ENCODE measurements at regions not wholly inside any gene's neighbourhood (a gene's known extent, or its start where the extent isn't known, plus 50 kb on each side); places are given as distances from the start of the nearest gene placed in this dataset.

DNA sequence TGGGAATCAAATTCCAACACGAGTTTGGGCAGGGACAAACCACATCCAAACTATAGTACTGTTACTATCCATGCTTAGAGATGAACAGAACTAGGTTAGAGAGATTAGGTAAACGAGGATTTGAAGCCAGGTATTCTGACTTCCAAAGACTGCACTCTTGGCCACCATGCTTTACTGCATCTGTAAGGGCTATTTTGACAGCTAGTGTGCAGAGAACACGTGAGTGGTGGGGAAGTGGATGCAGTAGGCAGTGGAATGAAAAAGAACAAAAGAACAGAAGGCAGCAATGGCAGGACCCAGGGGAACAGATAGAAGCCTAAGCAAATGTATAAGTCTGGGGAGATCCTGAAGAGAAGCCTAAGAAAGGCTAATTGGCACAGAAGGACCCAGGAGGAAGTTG, 59.1 kb upstream of the GJA8 start:
- Histone ChIP-seq H3K36me3 (ENCODE audit: control insufficient read depth in 1 of 2, insufficient read depth in 2 of 2, low read length in 1 of 2) (no peaks in the 10 kb centered on the region), H3K27me3 (ENCODE audit: control insufficient read depth in 1 of 2, insufficient read depth in 2 of 2, low read length in 1 of 2) (no peaks in the 10 kb centered on the region), H3K4me3 (ENCODE audit: low read length in 2 of 2) (no peak overlapping the region), H3K9me3 (ENCODE audit: control insufficient read depth, low read length) (no peaks in the 10 kb centered on the region), H3K27ac (ENCODE audit: low read depth in 1 of 2, low read length in 2 of 2) (no peak overlapping the region), H3K4me1 (ENCODE audit: control insufficient read depth in 1 of 2, insufficient read depth in 2 of 2, low read length in 2 of 2) (no peaks in the 10 kb centered on the region)
- DNase-seq: no peak
- intact Hi-C loops (cut with DNase I): no loop called here
- no peak for ATAC-seq (ENCODE audit: low FRiP score)
- WGBS, 2 donors: 81 to 82% methylated on average over 3 of the region's 3 CpGs

DNA sequence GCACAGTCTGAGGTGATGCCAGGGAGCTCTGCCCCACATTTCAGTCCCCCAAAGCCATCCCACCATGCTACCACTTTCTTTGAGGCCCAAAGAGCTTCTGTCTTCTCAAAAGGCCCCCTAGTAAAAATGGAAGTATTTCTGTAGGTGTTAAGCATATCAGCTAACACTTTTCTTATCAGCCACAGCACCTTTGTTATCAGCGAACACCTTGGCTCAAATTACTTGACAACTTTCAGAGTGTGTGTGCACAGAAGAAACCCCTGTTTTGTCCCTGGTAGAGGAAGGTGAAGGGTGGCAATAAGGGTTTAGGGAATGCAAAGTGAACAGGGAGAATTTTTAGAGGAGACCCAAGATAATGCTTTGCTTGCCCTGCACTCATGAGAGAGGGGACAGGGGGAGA, 54.8 kb upstream of the GJA8 start:
- Histone ChIP-seq H3K27me3 (ENCODE audit: control insufficient read depth in 1 of 2, insufficient read depth in 2 of 2, low read length in 1 of 2) (no peaks in the 10 kb centered on the region), H3K9me3 (ENCODE audit: control insufficient read depth, low read length) (no peaks in the 10 kb centered on the region), H3K4me1 (ENCODE audit: control insufficient read depth in 1 of 2, insufficient read depth in 2 of 2, low read length in 2 of 2) (no peaks in the 10 kb centered on the region), H3K4me3 (ENCODE audit: low read length in 2 of 2) (no peak overlapping the region), H3K27ac (ENCODE audit: low read depth in 1 of 2, low read length in 2 of 2) (no peak overlapping the region), H3K36me3 (ENCODE audit: control insufficient read depth in 1 of 2, insufficient read depth in 2 of 2, low read length in 1 of 2) (no peaks in the 10 kb centered on the region)
- DNase-seq: no peak
- ATAC-seq (ENCODE audit: low FRiP score): no peak
- intact Hi-C loops (cut with DNase I): no loop called here
- WGBS, 2 donors: 87 to 90% methylated on average over 1 of the region's 1 CpG

DNA sequence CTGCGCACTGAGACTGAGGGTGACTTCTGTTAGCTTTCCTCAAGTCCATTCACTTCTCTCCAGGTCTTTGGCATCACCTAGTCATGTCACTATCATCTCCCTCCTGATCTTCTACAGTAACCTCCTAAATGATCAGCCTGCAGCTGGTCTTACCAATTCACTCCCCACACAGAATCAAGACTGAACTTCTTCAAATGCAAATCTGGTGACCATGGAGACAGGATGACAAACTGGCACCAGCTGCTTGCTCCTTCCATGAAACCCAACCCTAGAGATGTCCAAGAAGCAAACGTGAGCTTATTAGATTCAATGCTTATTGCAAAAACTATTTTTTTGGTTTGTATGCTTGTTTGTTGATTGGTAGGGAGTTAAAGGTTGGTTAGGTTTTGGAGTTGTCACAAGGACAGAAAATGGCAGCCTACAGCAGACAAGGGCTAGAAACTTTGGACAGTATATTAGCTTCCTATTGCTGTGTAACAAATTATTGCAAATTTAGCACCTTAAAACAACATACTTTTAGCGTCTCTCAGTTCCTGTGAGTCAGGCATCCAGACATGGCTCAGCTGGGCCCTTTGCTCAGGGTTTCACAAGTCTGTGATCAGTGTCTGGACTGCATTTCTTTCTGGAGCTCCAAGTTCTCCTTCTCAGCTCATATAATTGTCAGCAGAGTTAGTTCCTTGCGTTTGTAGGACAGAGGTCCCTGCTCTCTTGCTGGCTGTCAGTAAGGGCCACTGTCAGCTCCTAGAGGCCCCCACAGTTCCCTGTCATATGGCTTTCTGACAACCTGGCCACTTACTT, 53.3 kb upstream of the GJA8 start:
- WGBS, 2 donors: 61 to 63% methylated on average over 4 of the region's 4 CpGs
- intact Hi-C loops (cut with DNase I): no loop called here
- ATAC-seq (ENCODE audit: low FRiP score) (no peak), DNase-seq (no peak)
- Histone ChIP-seq H3K36me3 (ENCODE audit: control insufficient read depth in 1 of 2, insufficient read depth in 2 of 2, low read length in 1 of 2) (no peaks in the 10 kb centered on the region), H3K27me3 (ENCODE audit: control insufficient read depth in 1 of 2, insufficient read depth in 2 of 2, low read length in 1 of 2) (no peaks in the 10 kb centered on the region), H3K9me3 (ENCODE audit: control insufficient read depth, low read length) (no peaks in the 10 kb centered on the region), H3K27ac (ENCODE audit: low read depth in 1 of 2, low read length in 2 of 2) (no peak overlapping the region), H3K4me3 (ENCODE audit: low read length in 2 of 2) (no peak overlapping the region), H3K4me1 (ENCODE audit: control insufficient read depth in 1 of 2, insufficient read depth in 2 of 2, low read length in 2 of 2) (no peaks in the 10 kb centered on the region)

DNA sequence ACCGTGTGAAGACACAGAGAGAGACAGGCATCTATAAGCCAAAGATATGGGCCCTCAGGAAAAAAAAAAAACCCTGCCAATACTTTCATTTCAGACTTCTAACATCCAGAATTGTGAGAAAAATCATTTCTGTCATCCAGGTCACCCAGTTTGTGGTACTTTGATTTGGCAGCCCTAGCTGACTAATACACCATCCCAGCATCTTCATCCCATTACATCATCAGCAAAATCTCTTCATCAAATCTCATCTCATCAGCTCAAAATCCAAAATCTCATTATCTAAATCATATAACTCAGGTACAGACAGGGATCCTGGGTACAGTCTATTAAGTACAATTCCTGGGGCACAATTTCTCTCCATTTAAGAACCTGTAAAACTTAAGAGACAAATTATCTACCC, 51.9 kb upstream of the GJA8 start:
- intact Hi-C loops (cut with DNase I): no loop called here
- 97 to 100% methylated on average over 1 of the region's 1 CpG for WGBS, 2 donors
- no peaks in the 10 kb centered on the region for H3K4me1 ChIP-seq (ENCODE audit: control insufficient read depth in 1 of 2, insufficient read depth in 2 of 2, low read length in 2 of 2)
- ATAC-seq (ENCODE audit: low FRiP score) (no peak), DNase-seq (no peak)
- no peak overlapping the region for H3K27ac ChIP-seq (ENCODE audit: low read depth in 1 of 2, low read length in 2 of 2)
- no peaks in the 10 kb centered on the region for H3K27me3 ChIP-seq (ENCODE audit: control insufficient read depth in 1 of 2, insufficient read depth in 2 of 2, low read length in 1 of 2)
- H3K36me3 ChIP-seq (ENCODE audit: control insufficient read depth in 1 of 2, insufficient read depth in 2 of 2, low read length in 1 of 2): no peaks in the 10 kb centered on the region
- no peaks in the 10 kb centered on the region for H3K9me3 ChIP-seq (ENCODE audit: control insufficient read depth, low read length)
- no peak overlapping the region for H3K4me3 ChIP-seq (ENCODE audit: low read length in 2 of 2)

DNA sequence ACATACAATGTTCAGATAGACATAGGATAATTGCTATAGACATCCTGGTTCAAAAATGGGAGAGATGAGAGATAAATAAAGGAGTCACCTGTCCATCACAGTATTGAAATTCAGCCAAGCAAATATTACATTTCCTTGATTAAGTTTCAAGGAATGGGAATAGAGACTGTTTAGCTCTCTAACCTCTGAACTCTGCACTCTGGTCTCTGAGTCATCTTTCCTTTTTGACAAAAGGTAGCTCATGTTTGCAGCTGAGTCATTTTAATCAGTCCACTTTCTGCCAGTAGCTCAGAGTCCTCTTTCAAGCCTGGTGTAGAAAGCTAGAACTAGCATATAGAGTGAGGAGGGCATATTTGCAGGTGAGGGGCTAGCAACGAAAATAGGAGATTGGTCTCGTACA, 51.4 kb upstream of the GJA8 start:
- Histone ChIP-seq H3K27me3 (ENCODE audit: control insufficient read depth in 1 of 2, insufficient read depth in 2 of 2, low read length in 1 of 2) (no peaks in the 10 kb centered on the region), H3K4me3 (ENCODE audit: low read length in 2 of 2) (no peak overlapping the region), H3K27ac (ENCODE audit: low read depth in 1 of 2, low read length in 2 of 2) (no peak overlapping the region), H3K4me1 (ENCODE audit: control insufficient read depth in 1 of 2, insufficient read depth in 2 of 2, low read length in 2 of 2) (no peaks in the 10 kb centered on the region), H3K9me3 (ENCODE audit: control insufficient read depth, low read length) (no peaks in the 10 kb centered on the region), H3K36me3 (ENCODE audit: control insufficient read depth in 1 of 2, insufficient read depth in 2 of 2, low read length in 1 of 2) (no peaks in the 10 kb centered on the region)
- WGBS, 2 donors: 97 to 98% methylated on average over 2 of the region's 2 CpGs
- no peak for DNase-seq
- intact Hi-C loops (cut with DNase I): no loop called here
- no peak for ATAC-seq (ENCODE audit: low FRiP score)

DNA sequence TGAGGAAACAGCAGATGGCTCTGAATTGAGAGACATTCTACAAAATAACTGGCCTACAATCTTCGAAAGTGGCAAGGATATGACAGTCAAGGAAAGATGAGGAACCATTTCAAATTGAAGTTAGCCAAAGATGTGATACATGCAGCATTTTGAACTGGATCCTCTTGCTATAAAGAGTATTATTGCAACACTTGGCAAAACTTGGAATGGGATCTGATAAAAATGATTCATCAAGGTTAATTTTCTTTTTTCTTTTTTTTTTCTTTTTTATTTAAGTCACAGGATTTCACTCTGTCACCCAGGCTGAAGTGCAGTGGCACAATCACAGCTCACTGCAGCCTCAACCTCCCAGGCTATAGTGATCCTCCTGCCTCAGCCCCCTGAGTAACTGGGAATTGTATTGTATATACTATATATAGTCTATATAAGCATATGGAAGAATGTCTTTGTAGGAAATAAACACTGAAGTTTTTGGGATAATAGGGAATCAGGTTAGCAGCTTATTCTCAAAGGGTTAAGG, 49.8 kb upstream of the GJA8 start:
- Histone ChIP-seq H3K27ac (ENCODE audit: low read depth in 1 of 2, low read length in 2 of 2) (no peak overlapping the region), H3K4me3 (ENCODE audit: low read length in 2 of 2) (no peak overlapping the region), H3K36me3 (ENCODE audit: control insufficient read depth in 1 of 2, insufficient read depth in 2 of 2, low read length in 1 of 2) (no peaks in the 10 kb centered on the region), H3K27me3 (ENCODE audit: control insufficient read depth in 1 of 2, insufficient read depth in 2 of 2, low read length in 1 of 2) (no peaks in the 10 kb centered on the region), H3K4me1 (ENCODE audit: control insufficient read depth in 1 of 2, insufficient read depth in 2 of 2, low read length in 2 of 2) (no peaks in the 10 kb centered on the region), H3K9me3 (ENCODE audit: control insufficient read depth, low read length) (no peaks in the 10 kb centered on the region)
- ATAC-seq (ENCODE audit: low FRiP score): no peak
- intact Hi-C loops (cut with DNase I): no loop called here
- WGBS, 2 donors: 98 to 99% methylated on average over 1 of the region's 1 CpG
- DNase-seq: no peak

Measured in aorta (tissue), 5 donors.